Stimulated activated CD8-positive, alpha-beta memory T cell treated with anti-CD3 and anti-CD28 coated beads, Interleukin-15, amount 100 ng/mL, for 4 hours (primary cell): ENCODE measurements at regions not wholly inside any gene's neighbourhood (a gene's known extent, or its start where the extent isn't known, plus 50 kb on each side); places are given as distances from the start of the nearest gene placed in this dataset.
"Not testable (repeated sequence)": the region's sequence is repeated elsewhere in the genome, so short reads cannot be mapped to it uniquely, and the experiment has no call there.

Experiments used
- DNase-seq, 2 donors: peaks; one replicate each; pipeline ENCODE4 v3.0.0-alpha.2; 2020; ENCODE audit warnings: low read depth in 2 of 2

GRCh38 chr14:94836849-94837248 lies 66.9 kb upstream of the GSC start:
- no peak for DNase-seq

GRCh38 chr14:94833633-94834032 lies 63.7 kb upstream of the GSC start:
- no peak for DNase-seq

DNA sequence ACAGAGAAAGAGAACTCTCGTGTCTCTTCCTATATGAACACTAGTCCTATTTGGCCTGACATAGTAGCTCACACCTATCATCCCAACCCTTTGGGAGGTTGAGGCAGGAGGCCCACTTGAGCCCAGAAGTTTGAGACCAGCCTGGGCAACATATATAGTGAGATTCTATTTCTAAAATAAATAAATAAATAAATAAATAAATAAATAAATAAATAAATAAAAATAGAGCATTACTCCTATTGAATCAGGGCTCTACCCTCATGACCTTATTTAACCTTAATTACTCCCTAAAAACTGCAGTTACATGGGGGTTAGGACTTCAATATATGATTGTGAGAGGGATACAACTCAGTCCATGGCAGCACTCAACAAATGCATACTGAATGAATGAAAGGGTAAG lies 61.2 kb upstream of the GSC start:
- no peak for DNase-seq

- DNase-seq = no peak
Measured at GRCh38 chr14:94827711-94828447, 58.0 kb upstream of the GSC start.

DNA sequence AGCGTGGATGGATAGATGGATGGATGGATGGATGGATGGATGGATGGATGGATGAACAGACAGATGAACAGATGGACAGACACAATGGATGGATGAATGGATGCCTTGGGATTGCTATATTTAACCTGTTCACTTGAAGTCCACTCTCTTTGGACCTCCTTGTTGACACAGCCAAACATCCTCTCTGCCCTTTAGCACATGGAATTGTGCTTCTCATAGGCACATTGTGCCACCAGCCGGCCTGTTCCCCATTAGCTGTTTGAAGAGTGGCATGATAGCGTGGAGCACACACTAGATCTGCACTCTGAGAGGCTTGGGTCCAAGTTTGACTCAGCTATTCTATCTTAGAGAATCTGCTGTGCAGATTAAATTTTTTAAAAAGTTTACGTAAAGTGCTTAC lies 56.9 kb upstream of the GSC start:
- DNase-seq = no peak

DNA sequence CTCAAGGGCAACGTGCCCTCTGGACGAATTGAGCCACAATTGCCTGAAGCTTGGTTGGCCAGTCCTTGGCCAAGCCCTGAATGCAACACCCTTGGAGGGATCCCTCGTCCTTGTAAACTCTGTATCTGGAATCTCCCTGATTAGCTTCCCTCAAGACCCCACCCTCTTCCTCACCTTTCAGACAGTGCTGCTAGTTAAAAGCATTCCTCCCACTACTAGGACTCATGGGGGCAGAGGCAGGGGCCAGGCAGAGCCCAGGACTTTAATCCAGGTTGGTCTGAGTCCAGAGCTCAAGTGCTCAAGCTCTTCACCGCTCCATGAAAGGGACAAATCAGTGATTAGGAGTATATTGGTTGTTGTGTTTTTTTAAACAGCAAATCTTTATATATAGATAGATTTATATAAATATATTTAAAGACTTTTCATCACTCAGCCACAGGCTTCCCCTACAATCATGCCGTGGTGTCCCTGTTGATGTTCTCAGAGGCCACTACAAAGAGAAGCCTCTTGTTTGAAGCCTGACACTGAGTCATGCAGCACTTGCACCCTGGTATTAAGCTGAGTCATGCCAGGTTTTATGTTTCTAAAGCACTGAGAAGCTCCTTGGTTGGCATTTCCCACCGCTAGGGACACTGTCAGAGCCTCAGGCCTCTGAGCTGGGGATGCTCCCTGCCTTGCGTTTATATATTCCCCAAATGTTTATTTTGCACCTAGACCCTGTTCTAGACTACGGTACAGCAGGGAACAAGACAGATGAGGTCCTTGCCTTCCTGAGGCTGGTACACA lies 53.8 kb upstream of the GSC start:
- DNase-seq = no peak

GRCh38 chr14:94821705-94822104 lies 51.8 kb upstream of the GSC start:
- DNase-seq = no peak

DNA sequence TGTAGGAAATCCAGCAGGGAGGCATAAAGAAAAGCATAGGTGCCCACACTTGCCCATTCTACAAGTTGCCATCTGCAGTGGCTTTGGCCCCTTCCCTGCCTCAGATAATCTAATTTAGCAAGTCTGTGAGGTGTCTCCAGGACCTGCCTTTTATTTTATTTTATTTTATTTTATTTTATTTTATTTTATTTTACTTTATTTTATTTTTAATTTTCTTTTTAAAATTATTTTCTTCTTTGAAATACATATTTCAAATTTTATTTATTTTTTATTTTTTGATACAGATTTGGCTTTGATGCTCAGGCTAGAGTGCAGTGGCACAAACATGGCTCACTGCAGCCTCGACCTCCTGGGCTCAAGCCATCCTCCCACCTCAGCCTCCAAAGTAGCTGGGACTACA lies 51.0 kb upstream of the GSC start:
- not testable (repeated sequence) for DNase-seq
